ENCODE measurements at regions not wholly inside any gene's neighbourhood (a gene's known extent, or its start where the extent isn't known, plus 50 kb on each side); places are given as distances from the start of the nearest gene placed in this dataset.

GRCh38 chr6:156583083-156583482 is 194.1 kb upstream of the ARID1B start:
- TF ChIP-seq POLR2AphosphoS5 (IDR thresholded peaks at IDR 0.05), result no peak
- no peak for TF ChIP-seq CTCF (IDR thresholded peaks at IDR 0.05)

Measured in upper lobe of left lung (tissue), 4 donors.